Prostate gland (tissue), 2 donors: ENCODE measurements at regions not wholly inside any gene's neighbourhood (a gene's known extent, or its start where the extent isn't known, plus 50 kb on each side); places are given as distances from the start of the nearest gene placed in this dataset.

Experiments used
- POLR2A ChIP-seq: fragments of 450-650 bp; IDR thresholded peaks from one replicate; pipeline ENCODE4 v1.6.1; 2016; ENCODE audit warnings: antibody characterized with exemption, mild to moderate bottlenecking
- TF ChIP-seq, protein P1 (sequence below), 4 experiments: fragments of 200-600 bp in 2 of 4; fragments of 450-650 bp in 2 of 4; sonication (generic) in 2 of 4; IDR thresholded peaks; 1 replicate in 3 of 4; 2 replicates in 1 of 4; pipeline ENCODE4 v1.5.1; 2016 to 2019; ENCODE audit warnings: antibody characterized with exemption in 4 of 4, mild to moderate bottlenecking in 2 of 4, moderate library complexity in 2 of 4

DNA sequence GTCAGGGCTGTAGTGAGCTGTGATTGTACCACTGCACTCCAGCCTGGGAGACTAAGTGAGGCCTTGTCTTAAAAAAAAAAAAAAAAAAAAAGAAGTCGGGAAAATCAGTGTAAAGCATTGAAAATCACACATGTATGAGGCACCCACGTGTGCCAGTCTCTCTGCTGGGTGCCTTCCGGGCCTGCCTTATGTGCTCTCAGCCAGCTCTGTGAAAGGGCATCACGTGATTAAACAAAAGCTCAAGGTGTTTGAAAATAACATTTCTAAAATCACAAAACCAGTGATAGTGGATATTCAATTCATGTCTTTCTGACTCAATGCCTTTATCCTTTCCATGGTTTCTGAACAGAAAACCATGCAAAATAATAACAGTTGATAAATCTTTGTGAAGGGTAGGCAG lies 125.2 kb upstream of the PALS2 start:
- TF ChIP-seq, protein P1, sequence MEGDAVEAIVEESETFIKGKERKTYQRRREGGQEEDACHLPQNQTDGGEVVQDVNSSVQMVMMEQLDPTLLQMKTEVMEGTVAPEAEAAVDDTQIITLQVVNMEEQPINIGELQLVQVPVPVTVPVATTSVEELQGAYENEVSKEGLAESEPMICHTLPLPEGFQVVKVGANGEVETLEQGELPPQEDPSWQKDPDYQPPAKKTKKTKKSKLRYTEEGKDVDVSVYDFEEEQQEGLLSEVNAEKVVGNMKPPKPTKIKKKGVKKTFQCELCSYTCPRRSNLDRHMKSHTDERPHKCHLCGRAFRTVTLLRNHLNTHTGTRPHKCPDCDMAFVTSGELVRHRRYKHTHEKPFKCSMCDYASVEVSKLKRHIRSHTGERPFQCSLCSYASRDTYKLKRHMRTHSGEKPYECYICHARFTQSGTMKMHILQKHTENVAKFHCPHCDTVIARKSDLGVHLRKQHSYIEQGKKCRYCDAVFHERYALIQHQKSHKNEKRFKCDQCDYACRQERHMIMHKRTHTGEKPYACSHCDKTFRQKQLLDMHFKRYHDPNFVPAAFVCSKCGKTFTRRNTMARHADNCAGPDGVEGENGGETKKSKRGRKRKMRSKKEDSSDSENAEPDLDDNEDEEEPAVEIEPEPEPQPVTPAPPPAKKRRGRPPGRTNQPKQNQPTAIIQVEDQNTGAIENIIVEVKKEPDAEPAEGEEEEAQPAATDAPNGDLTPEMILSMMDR (IDR thresholded peaks at IDR 0.05), result no peak
- TF ChIP-seq POLR2A, result no peak
